ENCODE measurements at regions not wholly inside any gene's neighbourhood (a gene's known extent, or its start where the extent isn't known, plus 50 kb on each side); places are given as distances from the start of the nearest gene placed in this dataset.
"Not testable (repeated sequence)": the region's sequence is repeated elsewhere in the genome, so short reads cannot be mapped to it uniquely, and the experiment has no call there.

GRCh38 chrX:46226422-46226821 lies 318.8 kb downstream of the ZNF674 start:
- DNase-seq (ENCODE audit: low read depth), result no peak

GRCh38 chrX:46223499-46223898 lies 321.7 kb downstream of the ZNF674 start:
- DNase-seq (ENCODE audit: low read depth), result not testable (repeated sequence)

GRCh38 chrX:46220822-46221221 lies 324.4 kb downstream of the ZNF674 start:
- no peak for DNase-seq (ENCODE audit: low read depth)

- no peak for DNase-seq (ENCODE audit: low read depth)
Measured at GRCh38 chrX:46218373-46218772, 326.8 kb downstream of the ZNF674 start.

GRCh38 chrX:46216406-46216805 lies 328.8 kb downstream of the ZNF674 start:
- no peak for DNase-seq (ENCODE audit: low read depth)

- no peak for DNase-seq (ENCODE audit: low read depth)
Measured at GRCh38 chrX:46211079-46211478, 334.1 kb downstream of the ZNF674 start.

- DNase-seq (ENCODE audit: low read depth), result no peak
Measured at GRCh38 chrX:46209768-46210167, 335.5 kb downstream of the ZNF674 start.

- DNase-seq (ENCODE audit: low read depth), result no peak
Measured at GRCh38 chrX:46209037-46209436, 336.2 kb downstream of the ZNF674 start.

GRCh38 chrX:46208225-46208854 lies 336.9 kb downstream of the ZNF674 start:
- DNase-seq (ENCODE audit: low read depth), result peak; percentile 66

- peak; percentile 53 for DNase-seq (ENCODE audit: low read depth)
Measured at GRCh38 chrX:46204721-46205422, 340.3 kb downstream of the ZNF674 start.

- DNase-seq (ENCODE audit: low read depth), result peak; percentile 16
Measured at GRCh38 chrX:46202733-46203514, 342.3 kb downstream of the ZNF674 start.

- DNase-seq (ENCODE audit: low read depth), result no peak
Measured at GRCh38 chrX:46200413-46200812, 344.8 kb downstream of the ZNF674 start.

- peak; percentile 31 for DNase-seq (ENCODE audit: low read depth)
Measured at GRCh38 chrX:46198858-46199257, 346.4 kb downstream of the ZNF674 start.

- DNase-seq (ENCODE audit: low read depth), result peak; percentile 54
Measured at GRCh38 chrX:46186811-46187106, 358.5 kb downstream of the ZNF674 start.

- DNase-seq (ENCODE audit: low read depth), result peak; percentile 56
Measured at GRCh38 chrX:46185923-46186810, 359.1 kb downstream of the ZNF674 start.

GRCh38 chrX:46184749-46185148 lies 360.5 kb downstream of the ZNF674 start:
- peak; percentile 67 for DNase-seq (ENCODE audit: low read depth)

- peak; percentile 98 for DNase-seq (ENCODE audit: low read depth)
Measured at GRCh38 chrX:46180258-46180687, 364.9 kb downstream of the ZNF674 start.

- DNase-seq (ENCODE audit: low read depth), result peak; percentile 51
Measured at GRCh38 chrX:46179748-46180147, 365.5 kb downstream of the ZNF674 start.

- peak; percentile 47 for DNase-seq (ENCODE audit: low read depth)
Measured at GRCh38 chrX:46178763-46179162, 366.5 kb downstream of the ZNF674 start.

- DNase-seq (ENCODE audit: low read depth), result no peak
Measured at GRCh38 chrX:46173159-46173558, 372.1 kb downstream of the ZNF674 start.

- DNase-seq (ENCODE audit: low read depth), result not testable (repeated sequence)
Measured at GRCh38 chrX:46171457-46171856, 373.8 kb downstream of the ZNF674 start.

GRCh38 chrX:46169808-46170207 lies 375.4 kb downstream of the ZNF674 start:
- peak; percentile 29 for DNase-seq (ENCODE audit: low read depth)
